Kidney tubule cell (primary cell): ENCODE measurements at regions not wholly inside any gene's neighbourhood (a gene's known extent, or its start where the extent isn't known, plus 50 kb on each side); places are given as distances from the start of the nearest gene placed in this dataset.

Source experiments
- DNase-seq: peaks from one replicate; pipeline ENCODE4 v3.0.0-alpha.2; 2018; ENCODE audit warnings: low spot score

DNA sequence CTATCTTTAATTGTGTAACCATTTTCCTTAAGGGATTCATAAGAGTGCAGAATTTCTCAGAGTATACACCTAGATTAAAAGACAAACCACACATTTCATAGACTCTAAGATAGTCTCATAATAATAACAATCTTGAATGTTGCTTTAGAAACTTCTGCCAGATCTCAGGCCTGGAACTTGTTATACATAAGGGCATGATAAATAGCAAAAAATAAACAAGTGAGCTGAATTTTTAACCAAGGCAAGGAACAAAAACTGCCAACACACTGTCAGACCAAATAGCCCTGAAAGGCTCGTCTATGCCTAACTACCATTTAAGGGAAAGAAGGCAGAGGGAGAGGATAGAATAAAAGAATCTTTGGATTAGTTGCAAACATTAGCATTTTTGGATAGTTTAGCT is 65.8 kb upstream of the SEMA3C start:
- no peak for DNase-seq

DNA sequence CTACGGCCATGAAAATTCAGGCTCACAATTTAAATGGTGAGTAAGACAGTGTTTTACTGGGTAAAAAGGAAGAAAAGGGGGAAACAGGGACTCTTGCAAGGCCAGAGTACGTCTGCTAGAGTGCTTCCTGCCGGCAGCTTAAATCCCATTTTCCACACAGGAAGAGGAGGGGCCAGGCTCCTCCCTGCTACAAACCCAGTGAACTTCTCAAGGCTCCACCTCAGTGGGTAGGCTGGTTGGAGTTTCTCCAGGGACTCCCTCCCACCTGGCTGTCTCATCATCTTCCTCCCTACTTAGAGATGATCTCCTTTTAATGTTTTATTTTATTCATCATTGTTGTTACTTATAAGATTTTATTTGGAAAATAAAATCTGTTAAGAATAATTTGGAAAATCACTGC is 62.6 kb upstream of the SEMA3C start:
- no peak for DNase-seq

DNA sequence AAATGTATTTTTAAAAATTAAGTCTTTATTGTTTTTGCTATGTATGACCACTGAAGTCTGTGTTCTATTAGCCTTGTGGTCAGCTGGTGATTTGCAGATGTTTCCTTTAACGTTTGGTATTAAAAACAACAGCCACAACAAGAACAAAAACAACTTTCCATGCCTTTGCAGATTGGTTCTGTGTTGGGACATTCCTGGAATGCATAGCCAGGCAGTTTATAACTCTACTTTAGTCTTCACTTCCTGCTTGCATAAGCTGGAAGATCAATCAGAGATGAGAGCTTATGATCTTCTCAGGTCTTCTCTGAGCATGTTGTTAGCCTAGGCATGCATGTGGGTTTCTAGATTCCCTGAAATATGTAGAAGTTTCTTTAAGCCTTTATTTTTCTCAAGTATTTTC is 58.9 kb upstream of the SEMA3C start:
- DNase-seq: no peak

DNA sequence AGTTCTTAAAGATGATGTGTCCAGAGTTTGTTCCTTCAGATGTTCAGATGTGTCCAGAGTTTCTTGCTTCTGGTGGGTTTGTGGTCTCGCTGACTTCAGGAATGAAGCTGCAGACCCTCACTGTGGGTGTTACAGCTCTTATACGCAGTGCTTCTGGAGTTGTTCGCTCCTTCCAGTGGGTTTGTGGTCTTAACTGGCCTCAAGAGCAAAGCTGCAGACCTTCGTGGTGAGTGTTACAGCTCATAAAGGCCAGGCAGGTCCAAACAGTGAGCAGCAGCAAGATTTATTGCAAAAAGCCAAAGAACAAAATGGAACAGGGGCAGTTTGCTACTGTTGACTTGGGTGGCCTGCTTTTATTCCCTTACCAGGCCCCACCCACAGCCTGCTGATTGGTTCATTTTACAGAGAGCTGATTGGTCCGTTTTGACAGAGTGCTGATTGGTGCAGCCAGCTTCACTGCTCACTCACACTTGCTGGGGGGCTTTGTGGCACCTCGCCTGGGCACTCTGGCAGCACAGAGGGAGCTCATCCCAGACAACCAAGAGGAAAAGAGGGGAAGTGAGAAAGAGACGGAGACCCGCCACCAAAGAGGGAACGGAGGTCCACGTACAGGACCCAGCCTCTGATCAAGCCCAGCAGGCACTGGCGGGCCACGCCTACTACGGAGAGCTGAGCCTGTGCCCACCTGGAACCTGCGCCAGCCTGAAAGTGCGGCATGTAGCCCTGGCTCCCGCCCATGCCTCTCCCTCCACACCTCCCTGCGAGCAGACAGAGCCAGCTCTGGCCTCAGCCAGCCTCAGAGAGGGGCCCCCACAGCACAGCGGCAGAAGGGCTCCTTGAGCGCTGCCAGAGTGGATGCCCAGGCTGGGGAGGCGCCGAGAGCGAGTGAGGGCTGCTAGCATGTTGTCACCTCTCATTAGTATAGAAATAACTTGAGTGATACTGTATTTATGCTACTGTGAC is 55.8 kb upstream of the SEMA3C start:
- no peak for DNase-seq

DNA sequence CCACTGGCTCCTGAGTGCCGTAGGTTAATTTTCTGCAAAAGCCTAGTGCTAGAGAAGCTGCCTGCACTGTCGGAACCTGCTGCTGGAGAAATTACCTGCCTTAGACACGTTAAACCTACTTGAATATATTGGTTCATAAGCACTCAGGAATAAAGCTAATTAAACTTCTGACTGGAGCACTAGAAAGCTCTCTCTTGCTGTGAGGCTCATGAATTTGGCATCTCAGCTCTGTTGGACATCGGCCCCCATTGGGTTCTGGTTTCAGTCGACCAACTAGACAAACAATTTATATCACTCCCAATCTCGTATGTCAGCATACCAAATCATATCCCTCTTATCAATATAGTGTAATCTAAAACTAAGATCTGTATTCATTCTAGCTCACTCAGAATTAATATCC is 52.4 kb upstream of the SEMA3C start:
- no peak for DNase-seq
